Body of pancreas (tissue), 4 donors: ENCODE measurements at regions not wholly inside any gene's neighbourhood (a gene's known extent, or its start where the extent isn't known, plus 50 kb on each side); places are given as distances from the start of the nearest gene placed in this dataset.

ENCODE experiments used
- ATAC-seq: fragments of 150-250 bp; one replicate; pipeline ENCODE4 v1.9.1; 2016
- DNase-seq, 4 donors: peaks; one replicate each; pipeline ENCODE4 v3.0.0-alpha.2; 2019
- H3K27ac ChIP-seq, 4 donors: fragments of 200-600 bp; sonication (generic); 1 replicate in 3 of 4; 2 replicates in 1 of 4; pipeline versions ENCODE4 v1.5.1 to v1.6.1; 2016 to 2019; ENCODE audit warnings: mild to moderate bottlenecking in 1 of 4, mixed read lengths in 1 of 4, moderate library complexity in 1 of 4
- H3K27me3 ChIP-seq, 2 donors: fragments of 200-600 bp; sonication (generic); one replicate each; pipeline ENCODE4 v1.6.0; 2016; ENCODE audit warnings: mild to moderate bottlenecking in 1 of 2
- H3K36me3 ChIP-seq, 2 donors: fragments of 200-600 bp; sonication (generic); replicated peaks in 1 of 2; 2 replicates each; pipeline ENCODE4 v1.5.1; 2016; ENCODE audit warnings: low read depth in 2 of 2; ENCODE audit not compliant: insufficient read depth in 1 of 2
- H3K4me1 ChIP-seq: fragments of 200-600 bp; sonication (generic); one replicate; pipeline ENCODE4 v1.6.0; 2016
- H3K4me3 ChIP-seq, 2 donors: fragments of 200-600 bp; sonication (generic); 1 replicate in 1 of 2; 2 replicates in 1 of 2; pipeline ENCODE4 v1.5.1; 2016 to 2019
- H3K9me3 ChIP-seq, 3 donors: fragments of 200-600 bp; sonication (generic); 1 replicate in 2 of 3; 2 replicates in 1 of 3; pipeline ENCODE4 v1.5.1; 2016
- CTCF ChIP-seq, 7 experiments: fragments of 450-650 bp in 4 of 7; fragments of 200-600 bp in 3 of 7; sonication (generic) in 3 of 7; IDR thresholded peaks; one replicate each; pipeline ENCODE4 v1.5.1; 2016 to 2019; ENCODE audit warnings: antibody characterized with exemption in 7 of 7
- POLR2A ChIP-seq, 3 donors: fragments of 450-650 bp; IDR thresholded peaks; one replicate each; pipeline ENCODE4 v1.6.1; 2016; ENCODE audit warnings: antibody characterized with exemption in 3 of 3, mild to moderate bottlenecking in 2 of 3
- WGBS, 2 donors: methylation state at CpG; one replicate each; pipeline ENCODE4 v1.1.5; 2017; 5-methylcytosine and 5-hydroxymethylcytosine counted together
- intact Hi-C: fragments of 100-400 bp; cut with DNase I; formaldehyde crosslinking; loops from one replicate; pipeline ENCODE4 v1.15.1; 2023

DNA sequence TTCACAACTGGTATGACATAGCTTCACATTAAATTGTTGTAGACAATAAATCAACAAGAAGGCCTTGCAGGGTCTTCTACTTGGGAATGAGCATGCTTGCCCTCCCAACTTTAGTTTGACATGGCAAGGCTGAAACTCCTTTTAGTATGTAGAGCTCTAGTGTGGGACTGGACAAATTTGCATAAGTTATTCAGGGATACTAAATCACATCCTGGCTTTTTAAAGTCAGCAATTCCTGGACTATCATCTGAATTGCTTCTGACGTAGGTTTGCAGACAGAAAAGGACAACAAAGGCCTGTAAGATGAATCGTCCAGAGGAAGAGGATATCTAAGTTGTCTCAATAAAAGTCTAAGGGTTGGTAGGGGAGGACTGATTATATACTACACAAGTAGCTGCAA is 123.0 kb upstream of the MAGEB16 start:
- intact Hi-C loops = no loop called here
- ATAC-seq (no peak), DNase-seq (no peak)
- Histone ChIP-seq H3K36me3 (no peaks in the 10 kb centered on the region), H3K9me3 (no peaks in the 10 kb centered on the region), H3K4me3 (no peak overlapping the region), H3K27ac (no peak overlapping the region), H3K4me1 (no peaks in the 10 kb centered on the region), H3K27me3 (no peaks in the 10 kb centered on the region)
- WGBS, 2 donors = 49 to 69% methylated on average over 2 of the region's 2 CpGs
- TF ChIP-seq CTCF (IDR thresholded peaks at IDR 0.05) (no peak), POLR2A (IDR thresholded peaks at IDR 0.05) (no peak)

- DNase-seq = no peak
- TF ChIP-seq CTCF (IDR thresholded peaks at IDR 0.05) (no peak), POLR2A (IDR thresholded peaks at IDR 0.05) (no peak)
- Histone ChIP-seq H3K36me3 (no peaks in the 10 kb centered on the region), H3K9me3 (no peaks in the 10 kb centered on the region), H3K27me3 (no peaks in the 10 kb centered on the region), H3K4me1 (no peaks in the 10 kb centered on the region), H3K27ac (no peak overlapping the region), H3K4me3 (no peak overlapping the region)
- 74 to 98% methylated on average over 3 of the region's 3 CpGs for WGBS, 2 donors
- ATAC-seq = no peak
- intact Hi-C loops = no loop called here
Observed at GRCh38 chrX:35680940-35681346, 117.2 kb upstream of the MAGEB16 start.

GRCh38 chrX:35682476-35682875 is 115.7 kb upstream of the MAGEB16 start:
- no peak for TF ChIP-seq POLR2A (IDR thresholded peaks at IDR 0.05)
- TF ChIP-seq CTCF (IDR thresholded peaks at IDR 0.05) = no peak
- ATAC-seq = no peak
- intact Hi-C loops = no loop called here
- 85 to 94% methylated on average over 2 of the region's 2 CpGs for WGBS, 2 donors
- no peaks in the 10 kb centered on the region for H3K9me3 ChIP-seq
- no peaks in the 10 kb centered on the region for H3K27me3 ChIP-seq
- no peak overlapping the region for H3K27ac ChIP-seq
- no peaks in the 10 kb centered on the region for H3K4me1 ChIP-seq
- no peaks in the 10 kb centered on the region for H3K36me3 ChIP-seq
- DNase-seq = no peak
- no peak overlapping the region for H3K4me3 ChIP-seq

DNA sequence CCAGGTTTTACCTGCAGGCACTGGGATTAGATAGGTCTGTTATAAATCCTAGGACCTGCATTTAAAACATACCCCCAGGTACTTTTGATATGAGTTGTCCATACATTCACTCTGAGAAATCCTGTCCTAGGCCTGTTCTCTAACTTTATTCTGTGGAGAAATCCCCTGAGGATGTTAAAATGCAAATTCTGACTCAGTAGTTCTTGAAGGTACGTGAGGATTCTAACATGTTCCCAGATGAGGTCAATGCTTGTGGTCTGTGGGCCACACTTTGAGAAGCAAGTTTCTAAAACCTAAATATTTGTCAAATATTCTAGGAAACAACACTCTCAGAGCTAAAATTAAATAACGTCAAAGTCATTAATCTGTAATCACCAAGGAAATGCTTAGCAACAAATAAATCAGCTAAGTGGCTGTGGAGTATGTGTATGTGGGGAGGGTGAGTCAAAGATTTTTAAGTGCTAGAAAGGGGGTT is 101.3 kb upstream of the MAGEB16 start:
- no peaks in the 10 kb centered on the region for H3K27me3 ChIP-seq
- 62 to 67% methylated on average over 2 of the region's 2 CpGs for WGBS, 2 donors
- ATAC-seq (no peak), DNase-seq (no peak)
- H3K9me3 ChIP-seq = no peaks in the 10 kb centered on the region
- no peak overlapping the region for H3K27ac ChIP-seq
- H3K36me3 ChIP-seq = no peaks in the 10 kb centered on the region
- TF ChIP-seq POLR2A (IDR thresholded peaks at IDR 0.05) (no peak), CTCF (IDR thresholded peaks at IDR 0.05) (no peak)
- H3K4me1 ChIP-seq = no peaks in the 10 kb centered on the region
- intact Hi-C loops = no loop called here
- H3K4me3 ChIP-seq = no peak overlapping the region

DNA sequence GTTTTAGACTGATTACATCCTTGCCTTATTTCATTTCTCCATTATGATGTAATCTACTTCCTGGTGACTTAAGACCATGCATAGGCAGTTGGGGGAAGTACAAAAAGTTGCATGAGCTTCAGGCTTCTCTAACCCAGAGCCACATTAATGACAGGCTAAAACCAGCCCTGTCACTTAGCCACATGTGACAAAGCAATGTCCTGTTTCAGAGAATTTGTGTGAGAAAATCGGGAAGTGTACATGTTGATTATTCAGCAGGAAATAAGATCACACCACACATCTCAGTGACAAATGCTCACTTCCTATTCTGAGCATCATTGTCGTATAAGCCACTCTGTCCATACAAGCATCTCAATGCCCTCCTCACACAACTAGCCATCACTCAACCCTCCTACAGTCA is 98.5 kb upstream of the MAGEB16 start:
- WGBS, 2 donors = 77 to 81% methylated on average over 2 of the region's 2 CpGs
- no peak for TF ChIP-seq CTCF (IDR thresholded peaks at IDR 0.05)
- TF ChIP-seq POLR2A (IDR thresholded peaks at IDR 0.05) = no peak
- DNase-seq = no peak
- Histone ChIP-seq H3K4me1 (no peaks in the 10 kb centered on the region), H3K36me3 (no peaks in the 10 kb centered on the region), H3K27ac (no peak overlapping the region), H3K4me3 (no peak overlapping the region), H3K27me3 (no peaks in the 10 kb centered on the region), H3K9me3 (no peaks in the 10 kb centered on the region)
- intact Hi-C loops = no loop called here
- ATAC-seq = no peak
